Muscle of leg (tissue), 3 donors: ENCODE measurements at regions not wholly inside any gene's neighbourhood (a gene's known extent, or its start where the extent isn't known, plus 50 kb on each side); places are given as distances from the start of the nearest gene placed in this dataset.

ENCODE experiments used
- DNase-seq: peaks from one replicate; pipeline ENCODE4 v3.0.0; 2013
- H3K27ac ChIP-seq: one replicate; pipeline ENCODE4 v1.5.1; 2013; ENCODE audit warnings: mild to moderate bottlenecking, low read length, control low read depth
- H3K27me3 ChIP-seq: one replicate; pipeline ENCODE4 v1.6.1; 2013; ENCODE audit warnings: low read length; ENCODE audit not compliant: control insufficient read depth, insufficient read depth
- H3K36me3 ChIP-seq: one replicate; pipeline ENCODE4 v1.6.1; 2013; ENCODE audit warnings: low read length; ENCODE audit not compliant: control insufficient read depth, insufficient read depth
- H3K4me1 ChIP-seq: one replicate; pipeline ENCODE4 v1.6.1; 2013; ENCODE audit warnings: low read length; ENCODE audit not compliant: control insufficient read depth, insufficient read depth
- H3K4me3 ChIP-seq: one replicate; pipeline ENCODE4 v1.5.1; 2013; ENCODE audit warnings: low read length, control low read depth
- H3K9me3 ChIP-seq: replicated peaks from 2 replicates; pipeline ENCODE4 v1.6.1; 2013; ENCODE audit warnings: low read depth, low read length; ENCODE audit not compliant: control insufficient read depth
- WGBS: methylation state at CpG from one replicate; pipeline ENCODE4 v1.1.5; 2013; ENCODE audit warnings: missing lambda C conversion rate; ENCODE audit not compliant: insufficient coverage; 5-methylcytosine and 5-hydroxymethylcytosine counted together

DNA sequence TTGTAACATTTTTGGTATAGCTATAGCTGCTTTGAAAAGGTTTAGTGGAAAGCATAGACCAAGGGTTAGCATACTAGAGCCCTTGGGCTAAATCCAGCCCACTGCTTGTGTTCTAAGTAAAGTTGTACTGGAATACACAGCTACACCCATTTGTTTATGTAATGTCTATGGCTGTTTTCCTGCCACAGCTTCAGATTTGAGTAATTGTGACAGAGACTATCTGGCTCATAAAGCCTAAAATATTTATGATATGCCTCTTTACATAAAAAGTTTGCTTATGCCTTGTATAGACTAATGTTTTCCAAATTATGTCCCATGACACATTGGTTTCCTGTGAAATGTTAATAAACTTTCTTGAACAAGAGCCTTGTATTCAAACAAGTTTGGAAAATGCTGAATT, 234.8 kb upstream of the ATP2B1 start:
- H3K36me3 ChIP-seq, result no peaks in the 10 kb centered on the region
- no peaks in the 10 kb centered on the region for H3K9me3 ChIP-seq
- H3K27me3 ChIP-seq, result no peaks in the 10 kb centered on the region
- DNase-seq, result peak; percentile 72
- H3K4me3 ChIP-seq, result no peak overlapping the region
- H3K27ac ChIP-seq, result no peak overlapping the region
- H3K4me1 ChIP-seq, result peaks cover 5% of the 10 kb centered on the region

DNA sequence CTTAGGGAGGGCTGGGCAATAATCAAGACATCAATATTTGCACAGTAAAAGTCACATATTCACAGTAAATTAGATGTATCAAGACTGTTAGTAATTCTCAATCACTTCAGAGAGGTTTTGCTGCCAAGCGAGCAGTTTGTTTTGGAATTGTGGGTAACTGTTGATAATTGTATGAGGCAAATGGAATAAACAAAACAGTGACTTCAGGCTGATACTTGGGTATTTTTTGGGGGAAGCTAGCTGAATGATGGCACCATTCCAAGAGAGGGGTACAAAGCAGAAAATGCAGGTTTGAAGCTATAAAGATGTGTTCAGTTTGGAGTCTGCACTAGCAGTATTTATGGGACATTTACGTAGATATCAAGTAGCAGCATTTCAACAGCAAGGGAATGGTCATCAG, 232.8 kb upstream of the ATP2B1 start:
- no peak for DNase-seq
- WGBS, result 94% methylated on average over 2 of the region's 2 CpGs
- no peak overlapping the region for H3K4me3 ChIP-seq
- no peak overlapping the region for H3K27ac ChIP-seq
- H3K27me3 ChIP-seq, result no peaks in the 10 kb centered on the region
- H3K36me3 ChIP-seq, result no peaks in the 10 kb centered on the region
- no peaks in the 10 kb centered on the region for H3K4me1 ChIP-seq
- H3K9me3 ChIP-seq, result no peaks in the 10 kb centered on the region

DNA sequence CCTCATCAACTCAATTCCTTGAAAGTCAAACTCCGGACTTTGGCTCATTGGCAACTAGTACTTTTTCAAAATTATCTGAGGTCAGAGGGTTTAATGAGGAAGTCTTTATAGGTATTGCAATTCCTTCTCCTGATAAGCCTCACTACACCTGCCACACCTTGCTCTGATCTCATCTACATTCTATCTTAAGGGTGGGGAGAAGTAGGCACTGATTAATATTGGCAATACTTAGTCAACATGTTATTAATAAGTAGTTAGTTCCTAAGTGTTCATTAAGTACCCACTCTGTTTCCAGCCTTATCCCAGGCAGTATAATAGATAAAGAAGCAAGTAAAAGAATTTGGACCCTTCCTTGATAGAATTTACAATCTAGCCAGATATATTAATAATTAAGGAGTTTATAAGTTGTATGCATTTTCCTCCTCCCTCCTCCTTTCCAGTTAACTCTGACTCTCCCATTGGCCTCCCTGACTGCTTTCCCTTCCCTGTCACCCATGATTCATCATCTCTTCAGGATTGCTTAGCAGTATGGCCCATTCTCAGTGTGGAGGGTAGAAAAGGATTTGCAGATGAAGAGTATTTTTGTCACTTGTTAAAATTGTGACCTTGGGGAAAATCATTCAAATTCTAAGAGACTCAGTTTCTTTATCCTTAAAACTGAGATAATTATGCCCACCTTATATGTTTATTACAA, 231.0 kb upstream of the ATP2B1 start:
- WGBS, result no CpG with 5 or more reads among the region's 1 CpG
- Histone ChIP-seq H3K36me3 (no peaks in the 10 kb centered on the region), H3K27ac (no peak overlapping the region), H3K27me3 (no peaks in the 10 kb centered on the region), H3K4me1 (no peaks in the 10 kb centered on the region), H3K9me3 (no peaks in the 10 kb centered on the region), H3K4me3 (no peak overlapping the region)
- DNase-seq, result no peak

DNA sequence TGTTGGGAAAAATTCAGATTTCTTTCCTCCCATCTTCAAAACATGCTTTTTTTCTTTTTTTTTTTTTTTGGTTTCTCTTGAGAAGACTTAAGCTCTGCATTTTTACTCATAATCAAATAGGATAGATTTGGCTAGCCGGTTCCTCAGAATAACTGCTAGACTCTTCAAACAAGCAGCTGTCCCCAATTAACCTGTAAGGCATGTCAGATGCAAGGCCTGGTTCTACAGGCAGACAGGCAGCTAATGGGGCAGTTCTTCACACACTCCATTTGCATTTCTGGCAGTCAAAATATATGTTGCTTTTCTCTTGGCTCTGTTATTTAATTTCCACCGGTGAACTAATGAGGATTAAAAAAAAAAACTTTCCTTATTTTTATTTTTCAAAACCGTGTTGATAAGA, 228.0 kb upstream of the ATP2B1 start:
- Histone ChIP-seq H3K27me3 (no peaks in the 10 kb centered on the region), H3K4me1 (no peaks in the 10 kb centered on the region), H3K4me3 (no peak overlapping the region), H3K9me3 (no peaks in the 10 kb centered on the region), H3K36me3 (no peaks in the 10 kb centered on the region), H3K27ac (no peak overlapping the region)
- WGBS, result 60% methylated on average over 1 of the region's 3 CpGs
- DNase-seq, result no peak

DNA sequence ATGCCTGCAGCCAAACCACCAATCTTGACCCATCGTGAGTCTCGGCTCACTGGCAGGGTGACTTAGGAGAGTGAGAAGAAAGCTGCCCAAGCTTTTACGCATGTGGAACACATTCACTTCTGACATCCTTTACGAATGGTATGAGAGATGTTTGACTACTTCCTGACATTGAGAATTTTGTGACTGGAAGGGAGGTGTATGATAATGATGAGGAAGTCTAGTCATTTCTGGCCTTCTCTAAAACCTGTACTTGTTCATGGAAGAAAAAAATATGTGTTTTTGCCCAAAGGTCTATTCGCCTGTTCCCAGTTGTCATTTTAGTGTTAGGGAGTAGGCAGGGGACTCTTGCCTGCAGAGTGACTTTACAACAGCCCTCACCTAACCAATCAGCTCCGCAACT, 227.2 kb upstream of the ATP2B1 start:
- no peaks in the 10 kb centered on the region for H3K36me3 ChIP-seq
- no peaks in the 10 kb centered on the region for H3K9me3 ChIP-seq
- no peaks in the 10 kb centered on the region for H3K4me1 ChIP-seq
- no peak overlapping the region for H3K4me3 ChIP-seq
- H3K27ac ChIP-seq, result no peak overlapping the region
- WGBS, result 78% methylated on average over 4 of the region's 6 CpGs
- no peak for DNase-seq
- no peaks in the 10 kb centered on the region for H3K27me3 ChIP-seq

DNA sequence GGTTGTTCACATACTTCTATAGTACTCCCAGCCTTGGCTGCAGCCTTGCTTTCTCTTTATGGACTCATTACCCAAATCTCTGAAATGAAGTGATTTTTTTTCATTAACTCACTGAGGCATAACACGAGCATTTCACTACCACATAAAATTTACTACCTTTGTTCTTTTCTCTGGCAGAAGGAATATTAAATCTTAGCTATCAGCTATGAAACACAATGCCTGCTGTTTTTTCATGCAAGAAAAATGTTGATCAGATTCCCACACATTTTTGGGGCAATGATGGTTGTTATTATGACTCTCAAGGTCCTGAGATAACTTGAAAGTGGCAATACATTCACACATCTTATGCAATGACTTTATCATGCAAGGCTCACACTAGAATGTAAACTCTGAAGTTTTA, 225.3 kb upstream of the ATP2B1 start:
- Histone ChIP-seq H3K36me3 (no peaks in the 10 kb centered on the region), H3K4me3 (no peak overlapping the region), H3K9me3 (no peaks in the 10 kb centered on the region), H3K4me1 (no peaks in the 10 kb centered on the region), H3K27ac (no peak overlapping the region), H3K27me3 (no peaks in the 10 kb centered on the region)
- WGBS, result 20% methylated on average over 1 of the region's 1 CpG
- DNase-seq, result no peak

DNA sequence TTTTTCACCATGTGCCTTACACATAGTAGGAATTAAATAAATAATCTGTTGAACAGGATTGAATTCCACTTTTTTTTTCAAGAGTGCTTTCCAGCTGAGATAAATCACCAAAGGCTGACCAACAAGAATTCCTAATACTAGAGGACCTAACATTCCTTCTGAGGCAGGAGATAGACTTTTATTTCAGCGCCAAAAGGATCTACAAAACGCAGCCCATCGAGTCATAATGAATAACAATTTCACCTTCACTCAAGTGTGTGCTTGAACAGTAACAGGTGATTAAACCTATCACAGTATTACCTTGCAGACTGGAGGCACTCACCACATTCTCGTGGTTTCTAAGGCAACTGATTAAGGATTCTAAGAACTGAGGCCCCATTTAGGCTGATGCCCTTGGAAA, 224.3 kb upstream of the ATP2B1 start:
- 0% methylated on average over 1 of the region's 4 CpGs for WGBS
- Histone ChIP-seq H3K4me1 (no peaks in the 10 kb centered on the region), H3K27ac (no peak overlapping the region), H3K36me3 (no peaks in the 10 kb centered on the region), H3K4me3 (no peak overlapping the region), H3K27me3 (no peaks in the 10 kb centered on the region), H3K9me3 (no peaks in the 10 kb centered on the region)
- DNase-seq, result no peak

DNA sequence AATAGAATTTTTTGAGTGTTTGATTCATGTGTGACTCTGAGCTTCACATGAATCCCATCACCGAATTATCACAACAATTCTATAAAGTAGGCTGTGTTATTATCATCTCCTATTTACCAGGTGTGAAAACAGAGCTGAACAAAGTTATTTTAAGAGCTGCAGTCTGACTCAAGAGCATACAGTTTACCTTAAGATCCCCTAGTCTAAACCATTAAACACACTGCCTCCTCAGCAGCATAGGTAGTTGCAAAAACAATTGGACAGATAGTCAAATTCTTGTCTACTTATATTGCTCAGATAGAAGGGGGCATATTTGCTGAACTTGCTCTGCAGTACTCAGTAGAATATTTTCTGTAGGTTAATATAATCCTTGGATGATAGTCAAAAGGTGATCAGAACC, 219.8 kb upstream of the ATP2B1 start:
- Histone ChIP-seq H3K9me3 (no peaks in the 10 kb centered on the region), H3K27ac (no peak overlapping the region), H3K36me3 (no peaks in the 10 kb centered on the region), H3K27me3 (no peaks in the 10 kb centered on the region), H3K4me3 (no peak overlapping the region), H3K4me1 (no peaks in the 10 kb centered on the region)
- no peak for DNase-seq
- no CpG with 5 or more reads among the region's 1 CpG for WGBS

DNA sequence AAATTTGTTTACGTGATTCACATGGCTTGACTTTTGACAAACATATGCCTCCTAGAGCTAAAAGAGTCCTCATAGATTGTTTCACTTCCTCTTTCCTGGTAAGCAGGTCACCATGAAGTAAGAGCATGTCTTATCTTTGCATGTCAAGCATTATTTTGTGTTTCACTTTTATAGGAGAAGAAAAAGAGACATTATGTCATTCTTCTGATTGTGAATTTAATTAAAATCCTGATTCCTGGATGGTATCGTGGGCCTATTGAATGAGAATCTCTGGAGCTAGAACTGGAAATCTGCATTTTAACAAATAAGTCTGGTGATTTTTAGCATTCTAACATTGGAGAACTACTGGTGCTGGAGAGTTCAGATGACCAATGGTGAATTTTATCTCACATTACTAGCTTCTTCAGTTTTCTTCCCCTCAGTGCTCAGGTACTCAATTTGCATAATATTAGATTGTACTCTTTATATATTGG, 218.6 kb upstream of the ATP2B1 start:
- H3K4me3 ChIP-seq, result no peak overlapping the region
- no peaks in the 10 kb centered on the region for H3K27me3 ChIP-seq
- no peaks in the 10 kb centered on the region for H3K9me3 ChIP-seq
- no peak overlapping the region for H3K27ac ChIP-seq
- DNase-seq, result peak; percentile 52
- H3K4me1 ChIP-seq, result no peaks in the 10 kb centered on the region
- no CpG with 5 or more reads among the region's 2 CpGs for WGBS
- H3K36me3 ChIP-seq, result no peaks in the 10 kb centered on the region

DNA sequence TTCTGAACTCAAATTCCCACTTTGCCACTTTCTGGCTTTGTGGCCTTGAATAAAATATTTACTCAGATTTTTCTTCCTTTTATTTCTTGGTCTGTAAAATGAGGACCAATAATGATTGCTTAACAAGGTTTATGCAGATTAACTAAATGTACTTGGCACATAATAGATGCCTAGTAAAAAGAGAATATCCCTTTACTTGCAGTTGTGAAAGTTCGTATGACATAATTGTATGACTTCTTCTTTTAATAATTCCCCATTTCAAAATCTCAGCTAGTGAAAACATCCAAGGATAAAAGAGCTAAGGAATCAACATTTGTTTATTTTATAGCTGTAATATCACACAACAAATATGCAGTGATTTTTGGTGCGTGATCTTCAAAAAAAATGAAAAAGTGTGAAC, 215.6 kb upstream of the ATP2B1 start:
- no CpG with 5 or more reads among the region's 2 CpGs for WGBS

DNA sequence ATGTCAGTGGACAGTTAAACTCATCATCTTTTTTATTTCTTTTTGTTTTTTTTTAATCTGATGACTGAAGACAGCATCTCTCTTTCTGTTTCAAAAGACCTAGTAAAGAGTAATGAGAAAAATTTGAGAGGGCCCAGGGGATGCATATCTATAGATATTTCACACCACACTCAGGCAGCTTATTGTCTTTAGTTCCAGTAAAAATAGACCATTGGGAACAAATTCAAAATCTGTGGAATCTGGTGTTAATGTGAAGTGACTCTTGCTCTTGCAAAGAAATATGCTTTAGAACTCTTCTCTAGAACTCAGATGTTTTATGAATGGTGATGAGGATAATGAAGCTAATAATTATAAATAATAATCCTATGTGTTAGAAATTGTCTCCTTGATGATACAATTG, 214.5 kb upstream of the ATP2B1 start:
- DNase-seq, result peak; percentile 31
- Histone ChIP-seq H3K27me3 (no peaks in the 10 kb centered on the region), H3K27ac (no peak overlapping the region), H3K4me3 (no peak overlapping the region), H3K4me1 (peaks cover 2% of the 10 kb centered on the region), H3K9me3 (no peaks in the 10 kb centered on the region), H3K36me3 (no peaks in the 10 kb centered on the region)

More for the DNA sequence above, 215.6 kb upstream of the ATP2B1 start:
- peaks cover 2% of the 10 kb centered on the region for H3K4me1 ChIP-seq
- no peak for DNase-seq
- H3K27ac ChIP-seq, result no peak overlapping the region
- no peaks in the 10 kb centered on the region for H3K9me3 ChIP-seq
- H3K36me3 ChIP-seq, result no peaks in the 10 kb centered on the region
- no peaks in the 10 kb centered on the region for H3K27me3 ChIP-seq
- H3K4me3 ChIP-seq, result no peak overlapping the region
